GM12891 (cell line): ENCODE measurements at regions not wholly inside any gene's neighbourhood (a gene's known extent, or its start where the extent isn't known, plus 50 kb on each side); places are given as distances from the start of the nearest gene placed in this dataset.

Experiments
- PAX5 ChIP-seq: IDR thresholded peaks from 2 replicates; pipeline ENCODE4 v1.6.1; 2011; ENCODE audit warnings: low read length, moderate library complexity, mild to moderate bottlenecking; ENCODE audit not compliant: insufficient read depth, severe bottlenecking
- POLR2A ChIP-seq: IDR thresholded peaks from 2 replicates; pipeline ENCODE4 v1.6.1; 2011; ENCODE audit warnings: low read depth, low read length, control low read depth
- POLR2AphosphoS5 ChIP-seq: IDR thresholded peaks from 2 replicates; pipeline ENCODE4 v1.6.1; 2011; ENCODE audit warnings: low read depth, low read length, control low read depth
- TAF1 ChIP-seq: IDR thresholded peaks from 2 replicates; pipeline ENCODE4 v1.6.1; 2011; ENCODE audit warnings: low read depth, low read length, control low read depth

- TF ChIP-seq POLR2A = no peak
- no peak for TF ChIP-seq TAF1
- no peak for TF ChIP-seq POLR2AphosphoS5
- no peak for TF ChIP-seq PAX5
Measured at GRCh38 chr11:25272214-25272613, 775.4 kb downstream of the LUZP2 start.
